Lower leg skin (tissue), 3 donors: ENCODE measurements at regions not wholly inside any gene's neighbourhood (a gene's known extent, or its start where the extent isn't known, plus 50 kb on each side); places are given as distances from the start of the nearest gene placed in this dataset.

Experiments used
- POLR2A ChIP-seq, 2 donors: fragments of 450-650 bp; IDR thresholded peaks; one replicate each; pipeline ENCODE4 v1.6.1; 2016 to 2017; ENCODE audit warnings: antibody characterized with exemption in 2 of 2, mild to moderate bottlenecking in 1 of 2, moderate library complexity in 1 of 2
- TF ChIP-seq, protein P1 (sequence below), 3 donors: fragments of 450-650 bp; IDR thresholded peaks; one replicate each; pipeline ENCODE4 v1.5.1; 2016; ENCODE audit warnings: antibody characterized with exemption in 3 of 3, mild to moderate bottlenecking in 3 of 3, moderate library complexity in 2 of 3

DNA sequence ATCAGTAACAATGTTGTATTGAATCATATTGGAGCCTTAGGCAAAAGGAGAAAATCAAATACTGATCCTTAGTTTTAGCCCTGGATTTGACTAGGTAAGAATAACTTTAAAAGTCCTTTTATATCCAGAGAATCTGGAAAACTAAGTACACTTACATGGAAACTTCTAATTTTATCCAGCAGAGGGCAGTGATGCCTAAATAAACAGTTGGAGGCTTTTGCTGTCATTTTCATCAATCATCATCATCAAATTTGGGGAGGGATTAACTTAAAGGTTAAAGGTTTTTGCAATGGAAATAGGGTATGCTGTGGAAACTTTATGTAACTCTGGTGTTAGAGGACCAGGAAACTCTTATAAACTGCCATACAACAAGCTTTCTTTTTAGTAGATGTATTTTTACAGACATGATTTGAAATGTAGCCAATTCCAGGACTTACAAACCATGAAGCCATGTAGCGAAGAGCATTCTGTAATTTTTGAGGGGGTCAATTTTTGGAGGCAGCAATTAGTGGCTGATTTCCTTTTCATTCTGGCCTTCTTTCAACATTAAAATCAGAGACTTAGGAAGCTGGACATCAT lies 112.7 kb downstream of the OSTF1 start:
- no peak for TF ChIP-seq POLR2A (IDR thresholded peaks at IDR 0.05)
- TF ChIP-seq, protein P1, sequence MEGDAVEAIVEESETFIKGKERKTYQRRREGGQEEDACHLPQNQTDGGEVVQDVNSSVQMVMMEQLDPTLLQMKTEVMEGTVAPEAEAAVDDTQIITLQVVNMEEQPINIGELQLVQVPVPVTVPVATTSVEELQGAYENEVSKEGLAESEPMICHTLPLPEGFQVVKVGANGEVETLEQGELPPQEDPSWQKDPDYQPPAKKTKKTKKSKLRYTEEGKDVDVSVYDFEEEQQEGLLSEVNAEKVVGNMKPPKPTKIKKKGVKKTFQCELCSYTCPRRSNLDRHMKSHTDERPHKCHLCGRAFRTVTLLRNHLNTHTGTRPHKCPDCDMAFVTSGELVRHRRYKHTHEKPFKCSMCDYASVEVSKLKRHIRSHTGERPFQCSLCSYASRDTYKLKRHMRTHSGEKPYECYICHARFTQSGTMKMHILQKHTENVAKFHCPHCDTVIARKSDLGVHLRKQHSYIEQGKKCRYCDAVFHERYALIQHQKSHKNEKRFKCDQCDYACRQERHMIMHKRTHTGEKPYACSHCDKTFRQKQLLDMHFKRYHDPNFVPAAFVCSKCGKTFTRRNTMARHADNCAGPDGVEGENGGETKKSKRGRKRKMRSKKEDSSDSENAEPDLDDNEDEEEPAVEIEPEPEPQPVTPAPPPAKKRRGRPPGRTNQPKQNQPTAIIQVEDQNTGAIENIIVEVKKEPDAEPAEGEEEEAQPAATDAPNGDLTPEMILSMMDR (IDR thresholded peaks at IDR 0.05) = peak in 1 of 3 donors; percentile 31
